HG03196 (cell line): ENCODE measurements at regions not wholly inside any gene's neighbourhood (a gene's known extent, or its start where the extent isn't known, plus 50 kb on each side); places are given as distances from the start of the nearest gene placed in this dataset.

Source experiments
- ATAC-seq: cut with Tn5 transposase; IDR thresholded peaks from one replicate; pipeline ENCODE4 v1.9.1; 2021; ENCODE audit not compliant: unreplicated experiment

DNA sequence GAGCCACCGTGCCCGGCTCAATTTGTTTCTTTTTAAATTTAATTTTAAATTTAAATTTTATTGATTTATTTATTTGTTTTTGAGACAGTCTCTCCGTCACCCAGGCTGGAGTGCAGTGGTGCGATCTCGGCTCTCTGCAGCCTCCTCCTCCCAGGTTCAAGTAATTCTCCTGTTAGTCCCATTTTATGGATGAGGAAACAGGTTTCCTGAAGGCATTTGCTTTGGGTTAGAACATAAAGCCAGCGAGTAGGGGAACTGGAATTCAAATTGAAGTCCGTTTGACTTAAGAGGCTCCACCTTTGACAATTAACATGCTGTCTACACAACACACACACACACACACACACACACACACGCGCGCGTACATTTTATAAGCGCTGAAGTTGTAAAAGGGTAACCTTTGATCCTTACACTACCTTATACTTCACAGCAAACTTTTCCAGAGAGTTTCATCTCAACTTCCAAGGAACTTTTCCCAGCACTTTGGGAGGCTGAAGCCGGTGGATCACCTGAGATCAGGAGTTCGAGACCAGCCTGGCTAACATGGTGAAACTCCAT lies 232.0 kb downstream of the BCAS1 start:
- no peak for ATAC-seq

DNA sequence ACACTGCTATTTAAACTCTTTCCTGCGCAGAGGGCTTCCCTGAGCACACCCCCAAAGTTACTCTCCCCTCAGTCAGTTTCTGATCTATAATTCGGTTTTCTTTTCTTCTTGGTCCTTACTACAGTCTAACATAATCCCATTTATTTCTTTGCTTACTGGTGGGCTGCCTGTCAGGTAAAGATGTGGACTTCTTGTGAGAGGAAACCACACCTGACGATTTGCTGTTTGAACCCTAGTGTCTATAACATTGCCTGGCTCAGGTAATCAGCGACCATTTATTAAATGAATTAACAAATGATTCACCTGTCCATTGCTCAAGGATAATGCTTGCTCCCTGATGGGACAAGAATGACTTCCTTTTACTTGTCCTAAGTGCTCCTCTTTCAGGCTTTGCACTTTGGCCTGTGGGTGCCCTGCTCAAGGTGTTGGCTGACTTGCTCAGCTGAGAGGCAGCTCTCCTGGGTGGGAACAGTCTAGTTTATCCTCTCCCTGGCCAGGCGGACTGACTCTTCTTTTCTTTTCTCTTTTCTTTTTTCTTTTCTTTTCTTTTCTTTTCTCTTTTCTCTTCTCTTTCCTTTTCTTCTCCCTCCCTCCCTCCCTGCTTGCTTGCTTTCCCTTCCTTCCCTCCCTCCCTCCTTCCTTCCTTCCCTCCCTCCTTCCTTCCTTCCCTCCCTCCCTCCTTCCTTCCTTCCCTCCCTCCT lies 233.1 kb downstream of the BCAS1 start:
- ATAC-seq, result no peak

DNA sequence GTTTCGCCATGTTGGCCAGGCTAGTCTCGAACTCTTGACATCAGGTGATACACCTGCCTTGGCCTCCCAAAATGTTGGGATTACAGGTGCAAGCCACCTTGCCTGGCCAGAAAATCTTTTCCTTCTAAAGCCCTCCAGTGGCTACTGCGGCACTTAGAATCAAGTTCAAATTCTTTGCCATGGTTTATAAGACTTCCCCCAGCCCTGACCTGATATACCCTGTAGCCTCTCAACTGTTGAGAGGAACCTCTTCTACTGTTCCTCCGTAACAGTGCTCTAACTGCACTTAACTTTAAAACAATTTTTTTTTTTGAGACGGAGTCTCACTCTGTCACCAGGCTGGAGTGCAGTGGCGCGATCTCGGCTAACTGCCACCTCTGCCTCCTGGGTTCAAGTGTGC lies 235.6 kb downstream of the BCAS1 start:
- ATAC-seq, result no peak

DNA sequence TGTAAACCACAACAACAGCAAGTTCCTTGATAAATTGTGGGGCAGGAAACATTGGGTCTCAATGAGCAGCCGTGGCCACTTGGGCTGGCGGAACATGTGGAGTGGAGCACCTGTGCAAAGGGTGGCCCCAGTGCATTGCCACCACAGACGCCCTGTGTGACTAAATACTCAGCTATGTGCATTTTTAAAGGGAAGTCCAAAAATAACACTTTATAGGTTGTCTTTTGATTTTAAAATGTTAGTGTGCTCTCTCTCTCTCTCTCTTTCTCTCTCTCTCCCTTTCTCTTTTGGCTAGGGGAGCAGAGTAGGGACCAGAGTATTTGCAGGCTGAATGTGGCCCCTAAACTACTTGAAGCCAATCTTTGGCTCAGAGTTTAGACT lies 236.3 kb downstream of the BCAS1 start:
- ATAC-seq, result no peak

DNA sequence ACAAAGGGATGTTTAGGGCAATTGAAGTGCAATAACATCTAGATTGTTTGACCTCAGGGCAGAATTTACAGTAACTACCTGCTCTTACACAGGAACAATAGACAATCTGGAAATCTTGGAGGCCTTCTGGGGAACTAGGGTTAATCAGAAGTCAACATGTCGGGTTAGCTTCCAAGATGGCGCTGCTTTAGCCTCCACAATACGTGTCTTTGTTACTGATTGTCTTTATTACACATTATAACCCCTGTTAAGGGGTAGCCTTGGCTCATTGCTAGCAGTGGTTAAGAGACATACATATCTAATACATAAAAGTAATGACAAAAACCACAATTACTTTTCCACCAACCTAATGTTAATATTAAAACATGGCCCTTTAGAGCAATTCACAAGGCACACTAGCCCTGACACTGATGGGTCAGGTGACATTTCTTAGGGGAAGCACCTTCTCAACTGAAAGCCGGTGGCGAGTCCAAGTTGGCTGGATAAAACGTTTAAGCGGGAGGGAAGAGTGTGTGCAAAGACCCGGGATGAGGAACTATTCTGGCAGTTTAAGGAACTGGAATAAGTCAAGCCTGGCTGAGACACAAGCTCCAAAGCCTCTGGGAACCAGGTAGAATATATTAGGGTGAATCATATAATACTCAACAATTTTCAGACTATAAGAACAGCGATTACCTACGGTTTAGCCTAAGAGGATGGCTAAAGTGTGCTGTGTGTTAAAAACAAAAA lies 236.9 kb downstream of the BCAS1 start:
- ATAC-seq, result no peak

DNA sequence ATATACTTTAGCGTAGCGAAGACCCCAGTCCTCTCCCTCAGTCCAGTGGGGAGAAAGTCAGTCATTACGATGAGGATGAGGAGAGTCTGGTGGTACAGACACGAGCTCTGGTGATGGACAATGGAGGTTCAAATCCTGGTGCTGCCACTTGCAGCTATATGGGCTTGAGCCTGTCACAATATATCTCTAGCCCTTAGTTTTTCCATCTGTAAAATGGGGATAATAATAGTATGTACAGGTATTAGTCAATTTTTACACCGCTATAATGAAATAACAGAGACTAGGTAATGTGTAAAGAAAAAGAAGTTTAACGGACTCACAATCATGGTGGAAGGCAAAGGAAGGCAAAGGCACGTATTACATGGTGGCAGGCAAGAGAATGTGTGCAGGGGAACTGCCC lies 237.9 kb downstream of the BCAS1 start:
- no peak for ATAC-seq

DNA sequence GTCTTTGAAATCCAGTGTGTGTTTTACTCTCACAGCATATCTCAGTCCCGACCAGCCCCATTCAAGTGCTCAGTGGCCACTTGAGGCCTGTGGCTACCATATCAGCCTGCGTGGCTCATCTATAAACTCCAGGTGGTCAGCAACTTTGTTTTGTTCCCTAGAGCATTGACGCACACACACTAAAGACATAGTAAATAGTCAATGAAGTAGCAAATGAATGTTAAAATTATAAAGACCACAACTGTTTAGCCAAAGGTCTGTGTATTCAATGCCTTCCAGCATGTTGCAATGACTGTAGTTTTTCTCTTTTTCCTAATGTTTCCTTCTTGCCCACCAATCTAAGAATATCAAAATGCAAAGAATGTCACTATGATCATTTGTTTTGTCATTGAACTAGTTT lies 238.2 kb upstream of the ZNF217 start:
- no peak for ATAC-seq

DNA sequence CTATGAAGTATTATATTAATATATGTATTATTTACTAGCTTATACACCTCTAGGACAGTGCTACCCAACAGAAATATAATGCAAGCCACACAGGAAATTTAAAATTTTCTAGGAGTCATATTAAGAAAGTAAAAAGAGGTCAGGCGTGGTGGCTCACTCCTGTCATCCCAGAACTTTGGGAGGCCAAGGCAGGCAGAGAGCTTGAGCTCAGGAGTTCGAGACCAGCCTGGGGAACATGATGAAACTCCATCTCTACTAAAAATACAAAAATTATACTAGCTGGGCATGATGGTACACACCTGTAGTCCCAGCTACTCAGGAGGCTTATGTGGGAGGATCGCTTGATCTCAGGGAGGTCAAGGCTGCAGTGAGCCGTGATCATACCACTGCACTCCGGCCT lies 237.6 kb upstream of the ZNF217 start:
- ATAC-seq, result no peak

DNA sequence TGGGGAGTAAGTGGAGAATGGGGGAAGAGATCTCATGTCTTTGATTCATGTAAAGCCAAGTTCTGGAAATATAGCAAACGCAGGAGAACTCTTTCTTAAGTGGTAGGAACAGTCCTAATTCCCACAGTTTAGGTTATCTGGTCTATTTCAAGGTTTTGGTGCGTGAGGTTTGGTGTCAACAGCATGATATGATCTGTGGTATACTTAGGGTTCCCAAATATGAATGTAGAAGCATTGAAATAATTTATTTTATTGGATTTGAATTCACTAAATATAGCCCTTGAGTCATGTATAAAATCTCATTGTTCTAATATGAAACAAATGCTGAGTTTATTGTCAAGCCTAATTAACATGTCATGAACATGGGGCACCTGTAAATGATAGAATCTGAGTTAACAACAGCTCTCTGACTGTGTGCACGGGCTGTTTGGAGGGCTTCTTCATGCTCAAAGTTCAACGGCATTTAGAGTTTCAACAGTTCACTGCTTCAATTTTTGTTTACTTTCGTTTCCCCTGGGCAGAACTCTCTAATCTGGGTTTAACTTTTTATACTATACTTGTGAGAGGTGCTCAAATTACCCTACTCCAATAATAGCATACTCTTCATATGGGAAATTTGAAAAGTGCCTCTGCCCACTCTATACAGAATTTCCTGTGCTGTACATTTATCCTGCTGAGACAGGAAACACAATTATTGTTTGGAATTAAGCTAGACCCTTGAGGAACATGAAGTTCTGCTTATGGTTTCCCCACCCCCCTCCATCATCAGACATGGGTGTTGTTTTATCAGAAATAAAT lies 236.3 kb upstream of the ZNF217 start:
- ATAC-seq, result peak; percentile 38

DNA sequence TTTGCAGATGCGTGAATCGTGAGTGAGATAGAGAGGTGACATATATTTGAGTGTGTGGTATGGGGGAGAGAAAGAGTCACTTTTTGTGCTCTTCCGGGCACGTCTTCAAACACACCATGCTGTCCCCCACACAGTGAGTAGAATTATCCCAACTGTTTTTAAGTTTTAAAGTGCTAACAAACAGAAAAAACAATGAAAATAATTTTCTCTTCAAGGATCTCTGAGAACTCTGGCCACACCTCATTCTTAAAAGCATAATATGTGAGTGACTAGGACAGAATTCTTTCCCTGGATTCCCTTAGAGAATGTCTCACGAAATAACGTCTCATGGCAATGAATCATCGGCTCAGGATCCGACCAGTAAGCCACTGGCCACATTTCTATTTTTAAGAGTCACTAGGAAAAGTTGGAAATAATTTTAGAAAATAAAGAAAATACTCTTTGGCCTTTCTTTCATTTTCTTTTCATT lies 235.7 kb upstream of the ZNF217 start:
- ATAC-seq, result no peak

DNA sequence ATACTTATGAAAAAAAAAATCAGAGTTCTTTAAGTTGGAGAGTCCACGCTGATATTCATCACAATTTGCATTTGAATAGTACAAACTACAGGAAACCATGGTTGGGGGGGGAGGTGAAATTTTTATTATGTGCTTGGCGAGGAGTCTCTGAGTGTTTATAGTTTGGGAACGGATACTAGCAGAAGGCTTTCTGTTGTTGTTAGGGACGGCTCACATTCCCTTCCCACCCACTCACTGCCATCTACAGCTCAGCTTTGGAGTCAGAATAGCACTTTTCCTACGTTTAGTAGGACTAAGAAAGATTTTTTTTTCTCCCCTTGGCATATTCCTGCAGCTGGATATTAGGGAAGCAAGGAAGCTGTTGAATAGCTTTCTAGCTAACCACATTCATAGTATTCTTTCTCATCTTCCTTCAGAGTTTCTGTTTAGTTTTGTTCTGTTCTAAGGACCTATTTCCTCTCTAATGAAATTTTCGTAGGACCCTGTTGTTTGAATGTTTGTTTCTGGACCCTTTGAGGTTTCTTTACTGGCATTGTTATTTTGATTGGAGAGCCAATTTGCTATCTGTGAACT lies 235.1 kb upstream of the ZNF217 start:
- ATAC-seq, result no peak

DNA sequence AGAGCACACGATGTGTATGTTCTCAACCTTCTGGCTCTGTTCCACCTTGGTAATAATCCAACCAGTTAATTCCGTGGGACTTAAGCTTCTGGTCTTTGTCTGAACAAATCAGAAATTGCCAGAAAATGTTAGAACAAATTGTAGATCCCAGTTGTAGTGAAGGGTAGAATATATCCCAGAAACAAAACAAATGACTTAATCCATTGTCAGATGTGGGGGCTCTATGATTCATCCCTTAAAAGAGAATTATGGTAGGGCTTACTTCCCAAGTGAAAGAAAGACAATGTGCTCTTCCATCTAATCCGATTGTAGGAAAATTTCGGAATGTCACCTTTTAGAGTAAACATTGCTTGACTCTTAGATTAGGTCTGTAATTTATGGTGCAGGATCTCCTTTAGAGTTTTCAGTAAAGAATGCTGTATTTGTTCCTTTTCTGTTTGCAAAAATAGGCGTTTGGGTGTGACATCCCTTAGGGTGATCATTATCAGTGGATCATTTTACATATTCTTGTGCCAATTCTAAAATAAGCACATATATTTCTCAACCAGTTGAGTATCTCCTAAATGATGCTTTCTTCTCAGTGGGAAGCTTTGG lies 234.5 kb upstream of the ZNF217 start:
- no peak for ATAC-seq

DNA sequence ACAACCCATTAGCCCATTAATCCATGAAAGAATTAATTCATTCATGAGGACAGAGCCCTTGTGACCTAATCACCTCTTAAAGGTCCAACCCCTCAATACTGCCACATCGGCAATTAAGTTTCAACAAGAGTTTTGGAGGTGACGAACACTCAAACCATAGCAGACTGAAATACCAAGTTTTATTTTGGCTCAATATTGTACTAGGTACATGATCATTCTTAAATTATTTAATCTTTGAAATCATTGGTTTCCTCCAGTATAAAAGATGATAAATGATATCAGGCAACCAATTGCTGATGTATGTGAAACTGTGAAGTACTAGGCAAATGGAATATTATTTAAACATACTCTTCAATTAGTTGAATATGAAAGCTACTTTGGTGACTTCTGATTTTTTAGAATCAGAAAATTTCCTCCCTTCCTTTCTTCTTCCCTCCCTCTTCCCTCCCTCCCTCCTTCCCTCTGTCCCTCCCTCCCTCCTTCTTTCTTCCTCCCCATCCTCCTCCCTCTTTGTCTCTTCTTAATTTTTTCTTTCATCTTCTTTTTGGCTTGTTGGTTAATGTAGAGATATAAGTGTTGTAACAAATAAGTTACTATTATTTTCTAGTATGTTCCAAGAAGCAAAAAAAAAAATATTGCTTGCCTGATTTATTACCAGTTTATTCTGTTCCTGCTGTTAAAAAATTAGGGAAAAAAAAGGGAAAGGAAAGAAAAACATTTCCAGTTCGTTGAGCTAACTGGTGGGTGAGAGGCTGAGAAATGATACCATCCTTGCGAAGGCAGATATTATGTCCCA lies 233.9 kb upstream of the ZNF217 start:
- ATAC-seq, result peak; percentile 1

DNA sequence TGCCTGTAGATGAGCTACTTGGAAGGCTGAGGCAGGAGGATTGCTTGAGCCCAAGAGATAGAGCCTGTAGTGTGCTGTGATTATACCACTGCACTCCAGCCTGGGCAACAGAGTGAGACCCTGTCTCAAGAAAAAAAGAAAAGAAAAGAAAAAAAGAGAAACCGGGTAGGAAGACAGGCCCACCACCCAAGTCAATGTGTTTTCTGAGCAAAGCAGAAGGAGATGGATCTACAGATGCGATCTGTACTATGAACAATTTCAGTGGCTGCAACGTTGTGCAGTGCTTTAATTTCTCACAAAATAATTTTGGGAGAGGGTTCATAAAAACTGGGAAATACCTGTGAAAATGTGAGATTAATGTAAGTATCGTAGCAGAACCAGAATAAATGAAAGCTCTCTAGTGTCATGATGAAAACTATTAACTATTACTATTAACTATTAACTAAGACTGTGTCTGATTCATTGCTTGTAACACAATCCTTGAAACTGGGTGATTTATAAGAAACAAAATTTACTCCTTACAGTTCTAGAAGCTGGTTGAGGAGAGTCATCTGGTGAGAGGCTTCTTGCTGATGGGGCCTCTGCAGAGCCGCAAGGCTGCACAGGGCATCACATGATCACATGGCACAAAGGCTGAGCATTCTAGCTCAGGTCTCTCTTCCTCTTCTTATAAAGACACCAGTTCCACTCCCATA lies 233.1 kb upstream of the ZNF217 start:
- ATAC-seq, result peak; percentile 57

DNA sequence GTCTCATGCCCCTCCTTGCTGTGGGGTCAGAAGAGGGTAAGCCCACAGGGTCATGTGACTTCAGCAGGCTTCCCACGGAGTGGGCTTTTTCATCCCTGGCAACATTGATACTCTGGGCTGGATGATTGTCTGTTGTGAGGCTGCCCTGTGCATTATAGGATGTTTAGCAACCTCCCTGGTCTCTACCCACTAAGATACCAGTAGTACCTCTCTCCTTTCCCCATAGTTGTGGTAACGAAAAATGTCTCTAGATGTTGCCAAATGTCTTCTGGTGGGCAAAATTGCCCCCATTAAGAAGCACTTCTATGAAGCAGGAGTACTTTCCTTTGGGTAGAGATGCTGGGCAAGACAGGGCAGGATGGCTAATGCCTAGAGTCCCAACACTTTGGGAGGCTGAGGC lies 232.5 kb upstream of the ZNF217 start:
- ATAC-seq, result no peak

DNA sequence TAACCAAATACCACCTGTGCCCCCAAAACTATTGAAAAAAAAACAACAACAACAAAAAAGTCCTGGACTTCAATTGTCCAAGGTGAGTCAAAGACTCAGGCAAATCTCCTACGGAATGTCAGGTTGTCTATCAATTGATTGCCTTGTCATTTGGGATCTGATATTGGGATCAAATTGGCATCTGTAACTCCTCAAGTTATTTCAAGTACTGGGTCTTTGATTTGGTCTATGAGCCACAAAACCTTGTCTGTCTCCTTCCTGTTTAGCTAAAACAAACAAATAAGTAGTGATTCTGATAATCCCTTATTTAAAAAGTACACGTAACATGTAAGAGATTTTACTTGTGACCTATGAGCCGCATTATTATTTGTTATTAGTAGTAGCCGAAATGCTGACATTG lies 231.6 kb upstream of the ZNF217 start:
- no peak for ATAC-seq

DNA sequence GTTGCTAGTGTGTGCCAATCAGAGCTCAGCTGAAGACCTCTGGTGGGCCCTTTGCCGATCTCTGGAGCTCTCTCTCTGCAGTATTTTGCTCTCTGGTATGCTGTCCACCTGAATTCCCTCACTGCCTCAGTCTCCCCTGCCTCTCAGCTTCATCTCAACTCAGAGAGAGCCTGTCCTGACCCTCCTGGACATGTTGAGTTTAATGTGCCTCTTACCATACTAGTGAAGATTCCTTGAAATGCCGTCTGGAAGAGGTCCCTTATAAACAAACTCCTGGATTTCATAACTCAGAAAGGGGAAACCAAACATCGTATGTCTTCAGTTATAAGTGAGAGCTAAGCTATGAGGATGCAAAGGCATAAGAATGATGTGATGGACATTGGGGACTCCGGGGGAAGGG lies 231.1 kb upstream of the ZNF217 start:
- ATAC-seq, result no peak

DNA sequence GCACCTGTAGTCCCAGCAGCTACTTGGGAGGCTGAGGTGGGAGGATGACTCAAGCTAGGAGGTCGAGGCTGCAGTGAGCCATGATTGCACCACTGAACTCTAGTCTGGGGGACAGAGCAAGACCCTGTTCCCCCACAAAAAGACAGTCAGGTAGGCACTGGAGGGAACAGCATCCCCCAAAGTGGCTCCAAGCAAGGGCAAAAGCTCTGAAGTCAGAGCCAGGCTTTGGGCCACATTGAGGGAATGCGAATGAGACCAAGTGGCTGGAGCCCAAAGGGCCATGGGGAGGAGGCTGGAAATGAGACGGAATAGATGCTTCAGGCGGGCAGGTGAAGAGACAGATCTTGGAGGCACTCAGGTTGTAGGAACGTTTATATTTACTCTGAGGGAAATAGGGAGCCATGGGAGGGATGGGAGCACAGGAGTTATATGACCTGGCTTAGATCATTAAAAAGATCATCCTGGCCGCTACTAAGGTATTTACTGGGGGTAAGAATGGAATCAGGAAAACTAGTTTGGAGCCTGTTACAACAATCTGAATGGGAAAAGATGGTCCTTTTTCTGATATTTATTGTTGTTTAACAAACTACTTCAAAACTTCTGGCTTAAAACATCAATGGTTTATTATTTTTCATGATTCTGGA lies 229.6 kb upstream of the ZNF217 start:
- no peak for ATAC-seq

DNA sequence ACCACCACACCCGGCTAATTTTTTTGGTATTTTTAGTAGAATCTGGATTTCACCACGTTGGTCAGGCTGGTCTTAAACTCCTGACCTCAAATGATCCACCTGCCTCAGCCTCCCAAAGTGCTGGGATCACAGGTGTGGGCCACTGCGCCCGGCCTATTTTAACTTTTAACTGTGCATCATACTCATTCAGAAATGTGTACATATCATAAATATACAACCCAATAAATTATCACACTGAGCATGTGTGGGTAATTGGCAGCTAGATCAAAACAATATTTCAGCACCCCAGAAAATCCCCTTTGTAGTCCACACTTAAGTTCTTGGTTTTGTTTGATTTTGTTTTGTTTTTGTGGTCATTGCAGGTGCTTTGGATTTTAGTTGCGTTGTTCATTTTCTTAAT lies 228.9 kb upstream of the ZNF217 start:
- no peak for ATAC-seq
